PFSK-1 (cell line): ENCODE measurements at regions not wholly inside any gene's neighbourhood (a gene's known extent, or its start where the extent isn't known, plus 50 kb on each side); places are given as distances from the start of the nearest gene placed in this dataset.

Source experiments
- FOXP2 ChIP-seq: optimal IDR thresholded peaks from 2 replicates; pipeline ENCODE3; 2011; ENCODE audit warnings: borderline replicate concordance, control low read depth, inconsistent platforms; ENCODE audit not compliant: insufficient read depth; ENCODE audit errors: extremely low read length, extremely low read depth
- POLR2AphosphoS5 ChIP-seq: IDR thresholded peaks from 2 replicates; pipeline ENCODE4 v1.6.1; 2012; ENCODE audit warnings: low read depth, mild to moderate bottlenecking, control low read depth, low read length, moderate library complexity
- SIN3A ChIP-seq: IDR thresholded peaks from 2 replicates; pipeline ENCODE4 v1.6.1; 2012; ENCODE audit warnings: mild to moderate bottlenecking, low read length, moderate library complexity, borderline replicate concordance; ENCODE audit not compliant: insufficient read depth
- TAF1 ChIP-seq: IDR thresholded peaks from 2 replicates; pipeline ENCODE4 v1.6.1; 2012; ENCODE audit warnings: low read length, control low read depth, borderline replicate concordance; ENCODE audit not compliant: insufficient read depth
- TF ChIP-seq, protein P1 (sequence below), 2 experiments: IDR thresholded peaks; 2 replicates each; pipeline versions ENCODE4 v1.6.1 to v1.8.0; 2011 to 2012; ENCODE audit warnings: low read depth in 2 of 2, low read length in 2 of 2, control low read depth in 1 of 2, inconsistent platforms in 1 of 2, mild to moderate bottlenecking in 1 of 2, moderate library complexity in 1 of 2; ENCODE audit not compliant: insufficient read depth in 1 of 2

GRCh38 chr9:14004110-14004509 is 309.8 kb downstream of the NFIB start:
- TF ChIP-seq SIN3A (no peak), POLR2AphosphoS5 (no peak), TAF1 (no peak), FOXP2 (no peak)
- TF ChIP-seq, protein P1, sequence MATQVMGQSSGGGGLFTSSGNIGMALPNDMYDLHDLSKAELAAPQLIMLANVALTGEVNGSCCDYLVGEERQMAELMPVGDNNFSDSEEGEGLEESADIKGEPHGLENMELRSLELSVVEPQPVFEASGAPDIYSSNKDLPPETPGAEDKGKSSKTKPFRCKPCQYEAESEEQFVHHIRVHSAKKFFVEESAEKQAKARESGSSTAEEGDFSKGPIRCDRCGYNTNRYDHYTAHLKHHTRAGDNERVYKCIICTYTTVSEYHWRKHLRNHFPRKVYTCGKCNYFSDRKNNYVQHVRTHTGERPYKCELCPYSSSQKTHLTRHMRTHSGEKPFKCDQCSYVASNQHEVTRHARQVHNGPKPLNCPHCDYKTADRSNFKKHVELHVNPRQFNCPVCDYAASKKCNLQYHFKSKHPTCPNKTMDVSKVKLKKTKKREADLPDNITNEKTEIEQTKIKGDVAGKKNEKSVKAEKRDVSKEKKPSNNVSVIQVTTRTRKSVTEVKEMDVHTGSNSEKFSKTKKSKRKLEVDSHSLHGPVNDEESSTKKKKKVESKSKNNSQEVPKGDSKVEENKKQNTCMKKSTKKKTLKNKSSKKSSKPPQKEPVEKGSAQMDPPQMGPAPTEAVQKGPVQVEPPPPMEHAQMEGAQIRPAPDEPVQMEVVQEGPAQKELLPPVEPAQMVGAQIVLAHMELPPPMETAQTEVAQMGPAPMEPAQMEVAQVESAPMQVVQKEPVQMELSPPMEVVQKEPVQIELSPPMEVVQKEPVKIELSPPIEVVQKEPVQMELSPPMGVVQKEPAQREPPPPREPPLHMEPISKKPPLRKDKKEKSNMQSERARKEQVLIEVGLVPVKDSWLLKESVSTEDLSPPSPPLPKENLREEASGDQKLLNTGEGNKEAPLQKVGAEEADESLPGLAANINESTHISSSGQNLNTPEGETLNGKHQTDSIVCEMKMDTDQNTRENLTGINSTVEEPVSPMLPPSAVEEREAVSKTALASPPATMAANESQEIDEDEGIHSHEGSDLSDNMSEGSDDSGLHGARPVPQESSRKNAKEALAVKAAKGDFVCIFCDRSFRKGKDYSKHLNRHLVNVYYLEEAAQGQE (IDR thresholded peaks at IDR 0.05; ENCODE audit: insufficient read depth in 1 of 2, low read depth in 2 of 2, low read length in 2 of 2), result no peak

GRCh38 chr9:13994240-13994639 is 319.7 kb downstream of the NFIB start:
- TF ChIP-seq TAF1 (no peak), FOXP2 (no peak), POLR2AphosphoS5 (no peak), SIN3A (no peak)
- TF ChIP-seq, protein P1 (IDR thresholded peaks at IDR 0.05; ENCODE audit: insufficient read depth in 1 of 2, low read depth in 2 of 2, low read length in 2 of 2), result no peak

- TF ChIP-seq SIN3A (no peak), TAF1 (no peak), POLR2AphosphoS5 (no peak), FOXP2 (no peak)
- TF ChIP-seq, protein P1 (IDR thresholded peaks at IDR 0.05; ENCODE audit: insufficient read depth in 1 of 2, low read depth in 2 of 2, low read length in 2 of 2), result no peak
These were observed 320.2 kb downstream of the NFIB start for GRCh38 chr9:13993632-13994185.

DNA sequence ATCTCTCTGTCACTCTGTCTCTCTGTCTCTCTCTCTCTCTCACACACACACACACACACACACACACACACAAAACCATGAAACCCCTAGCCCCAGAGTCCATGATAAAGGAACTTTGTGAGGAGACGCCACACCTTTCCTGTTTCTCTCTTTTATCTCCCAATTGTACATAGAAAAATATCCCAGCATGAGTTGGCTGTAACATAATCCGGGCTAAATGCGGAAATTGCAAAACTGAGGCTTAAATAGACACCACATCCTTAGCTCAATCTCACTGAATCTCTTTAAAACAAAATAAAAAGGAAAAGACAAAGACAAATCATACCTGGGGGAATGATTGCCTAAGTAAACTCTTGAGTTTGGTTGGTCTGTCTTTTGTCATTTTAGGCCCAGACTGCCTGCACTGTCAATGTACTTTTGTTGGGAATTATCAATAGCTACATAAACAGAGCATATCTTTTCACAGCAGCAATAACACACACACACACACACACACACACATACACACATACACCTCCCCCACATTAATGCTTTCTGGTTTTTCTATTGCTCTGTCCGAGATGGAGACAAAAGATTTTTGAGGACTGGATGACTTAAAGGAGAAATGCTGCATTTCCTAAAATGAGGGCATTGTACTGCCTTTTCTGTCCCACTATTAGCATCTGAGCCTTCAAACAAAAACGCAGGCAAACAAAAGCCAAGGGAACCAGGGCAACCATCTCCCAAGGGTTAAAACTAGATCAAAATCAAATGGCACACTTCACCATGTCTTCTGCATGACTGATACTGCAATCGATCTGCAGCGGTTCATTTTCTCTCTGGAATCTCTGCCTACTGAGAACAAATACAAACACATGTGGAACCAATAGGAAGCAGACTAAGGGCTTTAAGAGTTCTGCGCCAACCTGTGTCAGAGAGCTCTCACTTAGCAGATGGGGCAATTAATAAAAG is 321.5 kb downstream of the NFIB start:
- no peak for TF ChIP-seq TAF1
- TF ChIP-seq POLR2AphosphoS5, result no peak
- no peak for TF ChIP-seq FOXP2

GRCh38 chr9:13991395-13991794 is 322.5 kb downstream of the NFIB start:
- TF ChIP-seq, protein P1 (IDR thresholded peaks at IDR 0.05; ENCODE audit: insufficient read depth in 1 of 2, low read depth in 2 of 2, low read length in 2 of 2), result no peak
- TF ChIP-seq FOXP2, result no peak
- no peak for TF ChIP-seq TAF1
- TF ChIP-seq SIN3A, result no peak
- TF ChIP-seq POLR2AphosphoS5, result no peak
